Heart left ventricle (tissue), 16 donors: ENCODE measurements at regions not wholly inside any gene's neighbourhood (a gene's known extent, or its start where the extent isn't known, plus 50 kb on each side); places are given as distances from the start of the nearest gene placed in this dataset.

ENCODE experiments used
- ATAC-seq, 4 donors: fragments of 200-7000 bp; cut with Tn5 transposase; one replicate each; pipeline ENCODE4 v1.9.1; 2020 to 2022; ENCODE audit warnings: moderate library complexity in 4 of 4, mild to moderate bottlenecking in 3 of 4, moderate number of reproducible peaks in 1 of 4
- DNase-seq, 5 donors: peaks; one replicate each; pipeline ENCODE4 v3.0.0-alpha.2; 2020
- H3K27ac ChIP-seq, 12 donors: fragments of 200-600 bp; sonication (generic) in 4 of 12; one replicate each; pipeline versions ENCODE4 v1.5.0 to v1.8.0; 2016 to 2022; ENCODE audit warnings: mild to moderate bottlenecking in 2 of 12
- H3K27me3 ChIP-seq, 9 donors: fragments of 200-600 bp; sonication (generic) in 2 of 9; one replicate each; pipeline versions ENCODE4 v1.5.1 to v1.8.0; 2016 to 2022; ENCODE audit warnings: mild to moderate bottlenecking in 3 of 9
- H3K36me3 ChIP-seq, 9 donors: fragments of 200-600 bp; sonication (generic) in 2 of 9; one replicate each; pipeline versions ENCODE4 v1.5.0 to v1.8.0; 2018 to 2022; ENCODE audit warnings: mild to moderate bottlenecking in 2 of 9
- H3K4me1 ChIP-seq, 12 donors: fragments of 200-600 bp; sonication (generic) in 4 of 12; one replicate each; pipeline versions ENCODE4 v1.5.0 to v1.8.0; 2016 to 2022; ENCODE audit warnings: mild to moderate bottlenecking in 3 of 12
- H3K4me3 ChIP-seq, 12 donors: fragments of 200-600 bp; sonication (generic) in 4 of 12; one replicate each; pipeline versions ENCODE4 v1.5.0 to v1.8.0; 2017 to 2022; ENCODE audit warnings: mild to moderate bottlenecking in 9 of 12, moderate library complexity in 4 of 12
- H3K9me3 ChIP-seq, 12 donors: fragments of 200-600 bp; sonication (generic) in 4 of 12; one replicate each; pipeline versions ENCODE4 v1.5.0 to v1.8.0; 2016 to 2022; ENCODE audit warnings: mild to moderate bottlenecking in 1 of 12
- CTCF ChIP-seq, 12 donors: fragments of 200-600 bp; sonication (generic) in 4 of 12; IDR thresholded peaks; one replicate each; pipeline versions ENCODE4 v1.5.0 to v1.8.0; 2018 to 2022; ENCODE audit warnings: antibody characterized with exemption in 12 of 12, mild to moderate bottlenecking in 5 of 12
- POLR2A ChIP-seq, 2 donors: fragments of 450-650 bp; IDR thresholded peaks; one replicate each; pipeline ENCODE4 v1.6.1; 2017; ENCODE audit warnings: antibody characterized with exemption in 2 of 2, mild to moderate bottlenecking in 2 of 2, moderate library complexity in 2 of 2
- WGBS, 4 donors: extraction: QIAGEN DNeasy Blood & Tissue Kit in 2 of 4; methylation state at CpG; one replicate each; pipeline versions ENCODE4 v1.1.5 to v1.1.7; 2013 to 2018; 5-methylcytosine and 5-hydroxymethylcytosine counted together
- intact Hi-C, 10 donors: fragments of 100-400 bp; cut with DNase I; formaldehyde crosslinking; loops; one replicate each; pipeline versions ENCODE4 v1.11.1 to v1.14.2; 2022
- donor health status: ischemic (EF 13 %, LVEDD 7.1; RV severe dilation, severe dysfunction).
- donor health status: healthy with polysubstance abuse.
- donor health status: DM: no; HTN: yes; CAD: no.
- donor health status: DM: no; HTN: no; CAD: no.
- donor health status: ischemic (EF 25% LVEDD 6.9; RV normal size, moderate dysfunction).
- donor health status: ischemic (EF 25% LVEDD 5.7; RV mildly dilated, moderate dysfunction).
- donor health status: healthy.
- donor health status: DM: yes; HTN: yes; CAD: no.
- donor health status: ischemic (EF 35%, LVEDD 5.7; RV mildly dilated, moderate dysfunction).
- donor health status: nonischemic (EF 11% LVEDD 7.7; RV severe dilation, severe dysfunction).
- donor health status: DM: yes; HTN: yes; CAD: no.
- donor health status: PGD.
- donor health status: ischemic (EF 29% LVEDD 5.4; RV normal size, mild dysfunction).
- donor health status: nonischemic (EF 23%, LVEDD 6.1; RV moderate dilation, normal function).

- DNase-seq (no peak), ATAC-seq (peak in 1 of 4 donors; percentile 67)
- WGBS, 4 donors: 74 to 86% (median 79%) methylated on average over 7 of the region's 7 CpGs
- H3K4me1 ChIP-seq: no peaks in the 10 kb centered on the region
- no peak overlapping the region for H3K4me3 ChIP-seq
- intact Hi-C loops: no loop called here
- no peak overlapping the region for H3K27ac ChIP-seq
- no peak for TF ChIP-seq POLR2A (IDR thresholded peaks at IDR 0.05)
- TF ChIP-seq CTCF (IDR thresholded peaks at IDR 0.05): no peak
- no peaks in the 10 kb centered on the region for H3K36me3 ChIP-seq
- H3K9me3 ChIP-seq: peaks cover 0 to 4% (median 0%) of the 10 kb centered on the region in 12 donors
- no peaks in the 10 kb centered on the region for H3K27me3 ChIP-seq
Observed at GRCh38 chr10:10047426-10047825, 970.2 kb upstream of the CELF2 start.

GRCh38 chr10:10053051-10053450 is 964.6 kb upstream of the CELF2 start:
- Histone ChIP-seq H3K4me1 (peaks cover 0 to 2% (median 0%) of the 10 kb centered on the region in 12 donors), H3K9me3 (no peaks in the 10 kb centered on the region), H3K27me3 (no peaks in the 10 kb centered on the region), H3K4me3 (no peak overlapping the region), H3K27ac (no peak overlapping the region), H3K36me3 (no peaks in the 10 kb centered on the region)
- ATAC-seq (no peak), DNase-seq (no peak)
- intact Hi-C loops: no loop called here
- TF ChIP-seq CTCF (IDR thresholded peaks at IDR 0.05) (no peak), POLR2A (IDR thresholded peaks at IDR 0.05) (no peak)
- 75 to 91% (median 84%) methylated on average over 9 of the region's 9 CpGs for WGBS, 4 donors

- intact Hi-C loops: no loop called here
- ATAC-seq: no peak
Observed at GRCh38 chr10:10054466-10054865, 963.2 kb upstream of the CELF2 start.

More at GRCh38 chr10:10054466-10054865, 963.2 kb upstream of the CELF2 start:
- DNase-seq: no peak
- Histone ChIP-seq H3K4me3 (no peak overlapping the region), H3K27ac (no peak overlapping the region), H3K36me3 (no peaks in the 10 kb centered on the region), H3K27me3 (no peaks in the 10 kb centered on the region), H3K9me3 (no peaks in the 10 kb centered on the region), H3K4me1 (peaks cover 0 to 2% (median 0%) of the 10 kb centered on the region in 12 donors)
- no peak for TF ChIP-seq CTCF (IDR thresholded peaks at IDR 0.05)
- no peak for TF ChIP-seq POLR2A (IDR thresholded peaks at IDR 0.05)
- WGBS, 4 donors: 70 to 79% (median 78%) methylated on average over 7 of the region's 7 CpGs
